Keratinocyte (primary cell): ENCODE measurements at regions not wholly inside any gene's neighbourhood (a gene's known extent, or its start where the extent isn't known, plus 50 kb on each side); places are given as distances from the start of the nearest gene placed in this dataset.

Experiments used
- CTCF ChIP-seq, 3 experiments: IDR thresholded peaks in 1 of 3; conservative IDR thresholded peaks in 1 of 3; optimal IDR thresholded peaks in 1 of 3; 2 replicates in 2 of 3; 3 replicates in 1 of 3; pipeline versions ENCODE3 to v1.5.1; 2011; ENCODE audit warnings: low read length in 3 of 3, mild to moderate bottlenecking in 3 of 3, moderate library complexity in 2 of 3, control low read depth in 1 of 3, inconsistent platforms in 1 of 3; ENCODE audit not compliant: insufficient read depth in 2 of 3; ENCODE audit errors: extremely low read depth in 1 of 3
- EZH2 ChIP-seq: IDR thresholded peaks from one replicate; pipeline ENCODE4 v1.6.1; 2012; ENCODE audit warnings: inconsistent platforms, mild to moderate bottlenecking, low read length, moderate library complexity

DNA sequence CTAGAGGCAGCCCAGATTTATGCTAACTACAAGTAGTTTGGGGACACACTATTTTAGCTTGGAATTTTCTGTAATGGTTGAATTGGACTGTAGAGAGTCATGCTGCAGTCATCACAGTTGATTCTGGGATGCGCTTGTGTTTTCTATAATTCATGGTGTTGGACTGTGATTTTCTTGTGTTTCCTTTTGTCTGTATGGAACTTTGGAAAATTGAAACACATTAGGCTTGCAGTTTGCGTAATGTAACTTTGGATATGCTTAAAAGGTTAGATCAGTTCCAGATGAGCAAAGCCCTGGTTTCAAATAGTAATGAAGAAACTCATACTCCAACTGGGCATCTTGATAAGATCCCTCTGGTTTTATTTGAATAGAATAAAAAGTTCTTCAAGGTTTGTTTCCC, 502.2 kb downstream of the ARL4A start:
- TF ChIP-seq CTCF (optimal IDR thresholded peaks at IDR 0.05 in 1 of 3, IDR thresholded peaks at IDR 0.05 in 1 of 3, conservative IDR thresholded peaks at IDR 0.05 in 1 of 3; ENCODE audit: extremely low read depth in 1 of 3, insufficient read depth in 2 of 3, low read length in 3 of 3) (no peak), EZH2 (no peak)
